Gastroesophageal sphincter (tissue), 4 donors: ENCODE measurements at regions not wholly inside any gene's neighbourhood (a gene's known extent, or its start where the extent isn't known, plus 50 kb on each side); places are given as distances from the start of the nearest gene placed in this dataset.

Experiments
- ATAC-seq: fragments of 150-250 bp; one replicate; pipeline ENCODE4 v1.9.1; 2016; ENCODE audit warnings: mild to moderate bottlenecking, moderate library complexity
- H3K27ac ChIP-seq, 4 donors: fragments of 200-600 bp; sonication (generic) in 3 of 4; 1 replicate in 3 of 4; 2 replicates in 1 of 4; pipeline ENCODE4 v1.5.1; 2016 to 2019
- H3K27me3 ChIP-seq: fragments of 200-600 bp; sonication (generic); one replicate; pipeline ENCODE4 v1.5.1; 2019
- H3K36me3 ChIP-seq, 2 donors: fragments of 200-600 bp; sonication (generic); one replicate each; pipeline ENCODE4 v1.5.1; 2019; ENCODE audit warnings: control low read depth in 1 of 2
- H3K4me1 ChIP-seq, 3 donors: fragments of 200-600 bp; sonication (generic); 1 replicate in 2 of 3; 2 replicates in 1 of 3; pipeline ENCODE4 v1.5.1; 2016 to 2019; ENCODE audit warnings: control low read depth in 2 of 3
- H3K4me3 ChIP-seq, 2 donors: fragments of 200-600 bp; sonication (generic); one replicate each; pipeline ENCODE4 v1.5.1; 2019; ENCODE audit warnings: mild to moderate bottlenecking in 1 of 2, moderate library complexity in 1 of 2
- H3K9me3 ChIP-seq, 3 donors: fragments of 200-600 bp; sonication (generic); one replicate each; pipeline ENCODE4 v1.5.1; 2017 to 2019; ENCODE audit warnings: control low read depth in 2 of 3
- CTCF ChIP-seq, 4 experiments: fragments of 200-600 bp in 2 of 4; fragments of 450-650 bp in 2 of 4; sonication (generic) in 1 of 4; IDR thresholded peaks; one replicate each; pipeline ENCODE4 v1.5.1; 2017 to 2019; ENCODE audit warnings: antibody characterized with exemption in 4 of 4, mild to moderate bottlenecking in 2 of 4, moderate library complexity in 2 of 4
- EP300 ChIP-seq: sonication (generic); formaldehyde crosslinking; IDR thresholded peaks from one replicate; pipeline ENCODE4 v1.6.1; 2017; ENCODE audit warnings: antibody characterized with exemption, mild to moderate bottlenecking
- POLR2A ChIP-seq, 2 donors: fragments of 450-650 bp; IDR thresholded peaks; one replicate each; pipeline ENCODE4 v1.6.1; 2017; ENCODE audit warnings: antibody characterized with exemption in 2 of 2, mild to moderate bottlenecking in 2 of 2, moderate library complexity in 1 of 2
- POLR2AphosphoS5 ChIP-seq: sonication (generic); formaldehyde crosslinking; IDR thresholded peaks from one replicate; pipeline ENCODE4 v1.6.1; 2017; ENCODE audit warnings: antibody characterized with exemption
- WGBS, 2 donors: methylation state at CpG; one replicate each; pipeline ENCODE4 v1.1.5; 2018; ENCODE audit warnings: low coverage in 1 of 2; 5-methylcytosine and 5-hydroxymethylcytosine counted together

GRCh38 chr2:226325526-226325925, 474.1 kb downstream of the IRS1 start:
- no peak for TF ChIP-seq EP300
- TF ChIP-seq POLR2A (IDR thresholded peaks at IDR 0.05), result no peak
- no peak for TF ChIP-seq POLR2AphosphoS5
- no peak for TF ChIP-seq CTCF (IDR thresholded peaks at IDR 0.05)
- H3K27ac ChIP-seq, result no peak overlapping the region
- no peak for ATAC-seq

DNA sequence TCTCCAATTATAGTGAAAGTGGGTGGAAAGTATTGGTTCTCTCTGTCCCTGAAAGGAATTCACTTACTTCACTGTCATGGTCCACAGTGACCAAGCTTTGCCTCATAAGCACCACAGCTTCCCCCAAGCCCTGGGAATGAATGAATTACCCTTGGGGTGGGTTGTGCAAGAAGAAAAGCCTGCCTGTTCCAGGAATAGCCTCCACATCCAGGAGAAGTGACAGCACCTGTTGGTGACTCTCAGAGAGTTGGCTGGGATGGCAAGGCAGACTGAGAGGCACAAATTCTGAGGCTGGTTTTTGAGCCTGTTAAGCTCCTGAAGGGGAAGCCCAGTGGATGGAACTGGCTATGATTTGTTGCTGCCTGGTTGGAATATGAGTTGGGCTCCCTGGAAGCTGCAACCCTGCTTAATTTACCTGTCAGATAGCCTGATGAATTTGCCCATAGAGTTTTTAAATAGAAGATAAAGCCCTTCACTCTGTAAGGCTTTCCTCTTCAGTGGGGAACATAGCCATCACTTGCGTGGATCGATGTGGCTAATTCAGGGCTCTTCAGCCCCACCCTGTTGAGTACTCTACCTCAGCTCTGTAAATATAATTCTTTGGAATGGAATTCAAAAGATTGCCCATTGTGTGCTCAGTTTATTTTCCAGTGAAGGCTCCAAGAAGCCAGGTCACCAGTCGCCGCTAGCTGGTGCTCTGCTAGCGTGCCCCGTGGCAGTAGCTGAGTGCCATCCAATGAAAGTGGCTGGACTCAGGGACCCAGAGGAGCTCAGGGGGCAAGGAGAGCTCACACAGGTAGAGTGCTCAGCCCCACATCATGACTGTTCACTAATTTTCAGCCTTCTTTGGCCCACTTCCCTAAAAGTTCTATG, 479.3 kb downstream of the IRS1 start:
- no peak overlapping the region for H3K27ac ChIP-seq
- no peaks in the 10 kb centered on the region for H3K9me3 ChIP-seq
- 84% methylated on average over 6 of the region's 6 CpGs; no CpG with 5 or more reads in 1 of the 2 donors for WGBS, 2 donors
- H3K36me3 ChIP-seq, result no peaks in the 10 kb centered on the region
- TF ChIP-seq POLR2AphosphoS5 (no peak), CTCF (IDR thresholded peaks at IDR 0.05) (no peak), POLR2A (IDR thresholded peaks at IDR 0.05) (no peak), EP300 (no peak)
- no peaks in the 10 kb centered on the region for H3K27me3 ChIP-seq
- no peak overlapping the region for H3K4me3 ChIP-seq
- H3K4me1 ChIP-seq, result no peaks in the 10 kb centered on the region
- no peak for ATAC-seq

More at GRCh38 chr2:226325526-226325925, 474.1 kb downstream of the IRS1 start:
- no peaks in the 10 kb centered on the region for H3K36me3 ChIP-seq
- no peaks in the 10 kb centered on the region for H3K27me3 ChIP-seq
- no peaks in the 10 kb centered on the region for H3K4me1 ChIP-seq
- H3K4me3 ChIP-seq, result no peak overlapping the region
- no peaks in the 10 kb centered on the region for H3K9me3 ChIP-seq

GRCh38 chr2:226317970-226318369, 481.6 kb downstream of the IRS1 start:
- H3K4me1 ChIP-seq, result no peaks in the 10 kb centered on the region
- no peaks in the 10 kb centered on the region for H3K27me3 ChIP-seq
- no peaks in the 10 kb centered on the region for H3K9me3 ChIP-seq
- H3K27ac ChIP-seq, result no peak overlapping the region
- no peaks in the 10 kb centered on the region for H3K36me3 ChIP-seq
- no peak for ATAC-seq
- H3K4me3 ChIP-seq, result no peak overlapping the region
- TF ChIP-seq POLR2AphosphoS5 (no peak), POLR2A (IDR thresholded peaks at IDR 0.05) (no peak), CTCF (IDR thresholded peaks at IDR 0.05) (no peak), EP300 (no peak)
- 43 to 80% methylated on average over 1 to 2 of the region's 2 CpGs for WGBS, 2 donors

- Histone ChIP-seq H3K27me3 (no peaks in the 10 kb centered on the region), H3K4me1 (no peaks in the 10 kb centered on the region), H3K36me3 (no peaks in the 10 kb centered on the region), H3K4me3 (no peak overlapping the region), H3K27ac (no peak overlapping the region), H3K9me3 (no peaks in the 10 kb centered on the region)
- no peak for ATAC-seq
- 87 to 89% methylated on average over 3 of the region's 3 CpGs for WGBS, 2 donors
- TF ChIP-seq POLR2A (IDR thresholded peaks at IDR 0.05) (no peak), EP300 (no peak), POLR2AphosphoS5 (no peak), CTCF (IDR thresholded peaks at IDR 0.05) (no peak)
These were observed 486.6 kb downstream of the IRS1 start for GRCh38 chr2:226313060-226313459.

- Histone ChIP-seq H3K27ac (no peak overlapping the region), H3K36me3 (no peaks in the 10 kb centered on the region), H3K27me3 (no peaks in the 10 kb centered on the region), H3K4me1 (no peaks in the 10 kb centered on the region), H3K4me3 (no peak overlapping the region), H3K9me3 (no peaks in the 10 kb centered on the region)
- ATAC-seq, result no peak
- 83 to 92% methylated on average over 5 of the region's 5 CpGs for WGBS, 2 donors
- TF ChIP-seq POLR2AphosphoS5 (no peak), EP300 (no peak), CTCF (IDR thresholded peaks at IDR 0.05) (no peak), POLR2A (IDR thresholded peaks at IDR 0.05) (no peak)
These were observed 487.5 kb downstream of the IRS1 start for GRCh38 chr2:226312155-226312554.
